ENCODE measurements at regions not wholly inside any gene's neighbourhood (a gene's known extent, or its start where the extent isn't known, plus 50 kb on each side); places are given as distances from the start of the nearest gene placed in this dataset.

DNA sequence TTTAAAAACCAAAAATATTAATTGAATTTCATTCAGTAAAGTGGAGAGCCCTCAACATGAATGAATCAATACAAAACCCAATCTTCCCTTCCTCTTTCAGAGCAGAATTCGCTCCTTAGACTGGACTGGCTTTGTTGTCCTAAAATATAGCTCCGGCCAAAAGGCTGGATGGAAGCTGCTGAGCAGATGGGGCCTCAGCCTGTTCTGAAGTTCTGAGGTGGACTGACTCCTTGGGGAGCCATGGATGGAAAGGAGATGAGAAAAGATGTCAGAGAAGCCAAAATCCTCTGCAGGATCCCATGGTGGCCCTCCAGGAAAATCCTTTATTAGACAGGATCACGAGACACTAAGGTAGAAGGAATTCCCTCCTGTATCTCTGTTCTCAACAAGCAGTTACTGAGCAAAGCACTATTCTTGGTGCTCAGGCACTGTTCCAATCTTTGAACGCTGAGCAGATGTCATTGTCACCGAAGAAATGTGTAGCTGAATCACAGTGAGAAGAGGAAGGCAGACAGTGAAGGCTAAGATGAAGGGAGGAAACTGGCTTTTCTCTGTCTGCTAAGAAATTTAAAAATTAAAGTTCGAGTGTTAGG lies 122.0 kb downstream of the SEMA6D start:
- Histone ChIP-seq H3K27ac (ENCODE audit: low read length) (no peak overlapping the region), H3K4me1 (ENCODE audit: low read length) (0 out of 2 replicates have a peak, but pooled peaks cover 9% of the 10 kb centered on the region), H3K9ac (ENCODE audit: low read length) (no peak overlapping the region), H4K20me1 (ENCODE audit: insufficient read depth, low read length) (no peaks in the 10 kb centered on the region), H3K36me3 (replicated peaks; ENCODE audit: insufficient read depth, low read length) (no peaks in the 10 kb centered on the region), H3K27me3 (replicated peaks; ENCODE audit: insufficient read depth, low read length) (no peaks in the 10 kb centered on the region), H3K4me2 (ENCODE audit: low read depth, low read length) (no peak overlapping the region), H3K9me2 (replicated peaks; ENCODE audit: insufficient read depth, low read length) (no peaks in the 10 kb centered on the region), H3K79me2 (ENCODE audit: low read length) (no peaks in the 10 kb centered on the region), H3K4me3 (ENCODE audit: low read length) (no peak overlapping the region), H3K9me3 (replicated peaks; ENCODE audit: insufficient read depth, low read length) (no peaks in the 10 kb centered on the region), H2AFZ (ENCODE audit: low read length) (no peak overlapping the region), H3F3A (ENCODE audit: insufficient read depth, low read length) (no peaks in the 10 kb centered on the region)
- DNase-seq = no peak
- no peak for TF ChIP-seq EZH2 (optimal IDR thresholded peaks at IDR 0.05; ENCODE audit: low read depth, low read length)
- no peak for TF ChIP-seq EZH2phosphoT487 (IDR thresholded peaks at IDR 0.05; ENCODE audit: low read length)
- no peak for TF ChIP-seq CTCF (IDR thresholded peaks at IDR 0.05; ENCODE audit: low read length)

GRCh38 chr15:47843124-47843663 lies 125.9 kb downstream of the SEMA6D start:
- Histone ChIP-seq H3K4me1 (ENCODE audit: low read length) (0 out of 2 replicates have a peak, but pooled peaks cover 9% of the 10 kb centered on the region), H2AFZ (ENCODE audit: low read length) (no peak overlapping the region), H4K20me1 (ENCODE audit: insufficient read depth, low read length) (no peaks in the 10 kb centered on the region), H3K79me2 (ENCODE audit: low read length) (no peaks in the 10 kb centered on the region), H3F3A (ENCODE audit: insufficient read depth, low read length) (no peaks in the 10 kb centered on the region), H3K9me2 (replicated peaks; ENCODE audit: insufficient read depth, low read length) (no peaks in the 10 kb centered on the region), H3K27me3 (replicated peaks; ENCODE audit: insufficient read depth, low read length) (no peaks in the 10 kb centered on the region), H3K36me3 (replicated peaks; ENCODE audit: insufficient read depth, low read length) (no peaks in the 10 kb centered on the region), H3K9me3 (replicated peaks; ENCODE audit: insufficient read depth, low read length) (no peaks in the 10 kb centered on the region), H3K9ac (ENCODE audit: low read length) (no peak overlapping the region), H3K4me2 (ENCODE audit: low read depth, low read length) (no peak overlapping the region), H3K27ac (ENCODE audit: low read length) (no peak overlapping the region), H3K4me3 (ENCODE audit: low read length) (no peak overlapping the region)
- TF ChIP-seq CTCF (IDR thresholded peaks at IDR 0.05; ENCODE audit: low read length) = no peak
- TF ChIP-seq EZH2 (optimal IDR thresholded peaks at IDR 0.05; ENCODE audit: low read depth, low read length) = no peak
- TF ChIP-seq EZH2phosphoT487 (IDR thresholded peaks at IDR 0.05; ENCODE audit: low read length) = no peak
- no peak for DNase-seq

GRCh38 chr15:47844437-47844836 lies 127.1 kb downstream of the SEMA6D start:
- no peak overlapping the region for H3K4me2 ChIP-seq (ENCODE audit: low read depth, low read length)
- 0 out of 2 replicates have a peak, but pooled peaks cover 9% of the 10 kb centered on the region for H3K4me1 ChIP-seq (ENCODE audit: low read length)
- no peak overlapping the region for H2AFZ ChIP-seq (ENCODE audit: low read length)
- no peaks in the 10 kb centered on the region for H4K20me1 ChIP-seq (ENCODE audit: insufficient read depth, low read length)
- no peaks in the 10 kb centered on the region for H3F3A ChIP-seq (ENCODE audit: insufficient read depth, low read length)
- H3K36me3 ChIP-seq (replicated peaks; ENCODE audit: insufficient read depth, low read length) = no peaks in the 10 kb centered on the region
- H3K79me2 ChIP-seq (ENCODE audit: low read length) = no peaks in the 10 kb centered on the region
- H3K9me2 ChIP-seq (replicated peaks; ENCODE audit: insufficient read depth, low read length) = no peaks in the 10 kb centered on the region
- H3K27ac ChIP-seq (ENCODE audit: low read length) = no peak overlapping the region
- no peaks in the 10 kb centered on the region for H3K27me3 ChIP-seq (replicated peaks; ENCODE audit: insufficient read depth, low read length)
- no peak for DNase-seq
- H3K9ac ChIP-seq (ENCODE audit: low read length) = no peak overlapping the region
- TF ChIP-seq EZH2phosphoT487 (IDR thresholded peaks at IDR 0.05; ENCODE audit: low read length) = no peak
- TF ChIP-seq CTCF (IDR thresholded peaks at IDR 0.05; ENCODE audit: low read length) = no peak
- TF ChIP-seq EZH2 (optimal IDR thresholded peaks at IDR 0.05; ENCODE audit: low read depth, low read length) = no peak
- no peaks in the 10 kb centered on the region for H3K9me3 ChIP-seq (replicated peaks; ENCODE audit: insufficient read depth, low read length)
- no peak overlapping the region for H3K4me3 ChIP-seq (ENCODE audit: low read length)
